Vagina (tissue), 2 donors: ENCODE measurements at regions not wholly inside any gene's neighbourhood (a gene's known extent, or its start where the extent isn't known, plus 50 kb on each side); places are given as distances from the start of the nearest gene placed in this dataset.

Source experiments
- CTCF ChIP-seq, 3 experiments: fragments of 450-650 bp in 2 of 3; fragments of 200-600 bp in 1 of 3; sonication (generic) in 1 of 3; IDR thresholded peaks; one replicate each; pipeline ENCODE4 v1.5.1; 2017 to 2019; ENCODE audit warnings: antibody characterized with exemption in 3 of 3, mild to moderate bottlenecking in 2 of 3, moderate library complexity in 2 of 3
- POLR2A ChIP-seq, 2 donors: fragments of 450-650 bp; IDR thresholded peaks; one replicate each; pipeline ENCODE4 v1.6.1; 2017; ENCODE audit warnings: antibody characterized with exemption in 2 of 2, mild to moderate bottlenecking in 2 of 2, moderate library complexity in 2 of 2
- POLR2AphosphoS5 ChIP-seq, 2 donors: sonication (generic); formaldehyde crosslinking; IDR thresholded peaks; one replicate each; pipeline ENCODE4 v1.9.0; 2017; ENCODE audit warnings: antibody characterized with exemption in 2 of 2, mild to moderate bottlenecking in 2 of 2, low read depth in 1 of 2; ENCODE audit not compliant: insufficient read depth in 1 of 2

GRCh38 chr2:43078781-43079755, 147.3 kb downstream of the ZFP36L2 start:
- TF ChIP-seq POLR2A (IDR thresholded peaks at IDR 0.05) (no peak), CTCF (IDR thresholded peaks at IDR 0.05) (no peak), POLR2AphosphoS5 (IDR thresholded peaks at IDR 0.05; ENCODE audit: insufficient read depth in 1 of 2, low read depth in 1 of 2) (no peak)
